Stimulated activated CD4-positive, alpha-beta T cell treated with anti-CD3 and anti-CD28 coated beads, Interleukin-12 subunit alpha, Interleukin-12 subunit beta, amount 100 ng/mL, for 4 hours (primary cell): ENCODE measurements at regions not wholly inside any gene's neighbourhood (a gene's known extent, or its start where the extent isn't known, plus 50 kb on each side); places are given as distances from the start of the nearest gene placed in this dataset.
"Not testable (repeated sequence)": the region's sequence is repeated elsewhere in the genome, so short reads cannot be mapped to it uniquely, and the experiment has no call there.

ENCODE experiments used
- DNase-seq: peaks from one replicate; pipeline ENCODE4 v3.0.0-alpha.2; 2020

- DNase-seq: no peak
Measured at GRCh38 chr21:27372381-27372780, 405.5 kb upstream of the ADAMTS5 start.

- no peak for DNase-seq
Measured at GRCh38 chr21:27371975-27372331, 405.1 kb upstream of the ADAMTS5 start.

GRCh38 chr21:27371115-27371974, 404.5 kb upstream of the ADAMTS5 start:
- no peak for DNase-seq

GRCh38 chr21:27369978-27370571, 403.2 kb upstream of the ADAMTS5 start:
- DNase-seq: no peak

- no peak for DNase-seq
Measured at GRCh38 chr21:27369234-27369633, 402.3 kb upstream of the ADAMTS5 start.

GRCh38 chr21:27366646-27367235, 399.9 kb upstream of the ADAMTS5 start:
- DNase-seq: no peak

- DNase-seq: no peak
Measured at GRCh38 chr21:27366036-27366435, 399.1 kb upstream of the ADAMTS5 start.

- no peak for DNase-seq
Measured at GRCh38 chr21:27365394-27365793, 398.5 kb upstream of the ADAMTS5 start.

GRCh38 chr21:27363719-27364477, 397.0 kb upstream of the ADAMTS5 start:
- DNase-seq: no peak

GRCh38 chr21:27362249-27362648, 395.4 kb upstream of the ADAMTS5 start:
- no peak for DNase-seq

GRCh38 chr21:27359141-27359540, 392.3 kb upstream of the ADAMTS5 start:
- DNase-seq: no peak

GRCh38 chr21:27352885-27353284, 386.0 kb upstream of the ADAMTS5 start:
- no peak for DNase-seq

GRCh38 chr21:27346041-27346448, 379.2 kb upstream of the ADAMTS5 start:
- DNase-seq: no peak

GRCh38 chr21:27339902-27340301, 373.0 kb upstream of the ADAMTS5 start:
- DNase-seq: no peak

GRCh38 chr21:27338007-27338406, 371.1 kb upstream of the ADAMTS5 start:
- not testable (repeated sequence) for DNase-seq

- no peak for DNase-seq
Measured at GRCh38 chr21:27333096-27333495, 366.2 kb upstream of the ADAMTS5 start.

GRCh38 chr21:27329255-27329851, 362.5 kb upstream of the ADAMTS5 start:
- DNase-seq: no peak

GRCh38 chr21:27326301-27326700, 359.4 kb upstream of the ADAMTS5 start:
- no peak for DNase-seq

GRCh38 chr21:27323331-27323730, 356.4 kb upstream of the ADAMTS5 start:
- DNase-seq: no peak

GRCh38 chr21:27321791-27322190, 354.9 kb upstream of the ADAMTS5 start:
- DNase-seq: no peak

- no peak for DNase-seq
Measured at GRCh38 chr21:27320868-27321267, 354.0 kb upstream of the ADAMTS5 start.

- DNase-seq: not testable (repeated sequence)
Measured at GRCh38 chr21:27317601-27318000, 350.7 kb upstream of the ADAMTS5 start.

- DNase-seq: no peak
Measured at GRCh38 chr21:27315373-27315772, 348.5 kb upstream of the ADAMTS5 start.
